IPS-NIHi11 (cell line): ENCODE measurements at regions not wholly inside any gene's neighbourhood (a gene's known extent, or its start where the extent isn't known, plus 50 kb on each side); places are given as distances from the start of the nearest gene placed in this dataset.

Source experiments
- DNase-seq: peaks from one replicate; pipeline ENCODE4 v3.0.0; 2012; ENCODE audit warnings: mixed read lengths, low spot score

- no peak for DNase-seq
Measured at GRCh38 chr14:78074561-78074960, 95.6 kb upstream of the NRXN3 start.

GRCh38 chr14:78075033-78075432 is 95.1 kb upstream of the NRXN3 start:
- DNase-seq, result no peak

GRCh38 chr14:78075555-78076277 is 94.5 kb upstream of the NRXN3 start:
- DNase-seq, result no peak

- DNase-seq, result no peak
Measured at GRCh38 chr14:78081245-78081644, 88.9 kb upstream of the NRXN3 start.

GRCh38 chr14:78083837-78084236 is 86.3 kb upstream of the NRXN3 start:
- DNase-seq, result no peak

GRCh38 chr14:78086342-78086741 is 83.8 kb upstream of the NRXN3 start:
- DNase-seq, result no peak

GRCh38 chr14:78088916-78089315 is 81.3 kb upstream of the NRXN3 start:
- DNase-seq, result no peak

- DNase-seq, result no peak
Measured at GRCh38 chr14:78090864-78091263, 79.3 kb upstream of the NRXN3 start.

GRCh38 chr14:78091361-78091760 is 78.8 kb upstream of the NRXN3 start:
- no peak for DNase-seq

- DNase-seq, result no peak
Measured at GRCh38 chr14:78092040-78092439, 78.1 kb upstream of the NRXN3 start.

- DNase-seq, result no peak
Measured at GRCh38 chr14:78103271-78103670, 66.9 kb upstream of the NRXN3 start.

- no peak for DNase-seq
Measured at GRCh38 chr14:78104160-78104559, 66.0 kb upstream of the NRXN3 start.

- no peak for DNase-seq
Measured at GRCh38 chr14:78104655-78105054, 65.5 kb upstream of the NRXN3 start.

- no peak for DNase-seq
Measured at GRCh38 chr14:78106381-78106780, 63.8 kb upstream of the NRXN3 start.

GRCh38 chr14:78107166-78107565 is 63.0 kb upstream of the NRXN3 start:
- DNase-seq, result no peak

GRCh38 chr14:78119440-78119839 is 50.7 kb upstream of the NRXN3 start:
- DNase-seq, result no peak
